ENCODE measurements at regions not wholly inside any gene's neighbourhood (a gene's known extent, or its start where the extent isn't known, plus 50 kb on each side); places are given as distances from the start of the nearest gene placed in this dataset.
A peak's percentile ranks its signal among the peaks of the same experiment; 100 is the strongest.
"Not testable (repeated sequence)": the region's sequence is repeated elsewhere in the genome, so short reads cannot be mapped to it uniquely, and the experiment has no call there.

- no peak for DNase-seq
Measured at GRCh38 chr5:99035942-99036341, 107.1 kb upstream of the CHD1 start.

GRCh38 chr5:99034336-99034735, 105.5 kb upstream of the CHD1 start:
- no peak for DNase-seq

DNA sequence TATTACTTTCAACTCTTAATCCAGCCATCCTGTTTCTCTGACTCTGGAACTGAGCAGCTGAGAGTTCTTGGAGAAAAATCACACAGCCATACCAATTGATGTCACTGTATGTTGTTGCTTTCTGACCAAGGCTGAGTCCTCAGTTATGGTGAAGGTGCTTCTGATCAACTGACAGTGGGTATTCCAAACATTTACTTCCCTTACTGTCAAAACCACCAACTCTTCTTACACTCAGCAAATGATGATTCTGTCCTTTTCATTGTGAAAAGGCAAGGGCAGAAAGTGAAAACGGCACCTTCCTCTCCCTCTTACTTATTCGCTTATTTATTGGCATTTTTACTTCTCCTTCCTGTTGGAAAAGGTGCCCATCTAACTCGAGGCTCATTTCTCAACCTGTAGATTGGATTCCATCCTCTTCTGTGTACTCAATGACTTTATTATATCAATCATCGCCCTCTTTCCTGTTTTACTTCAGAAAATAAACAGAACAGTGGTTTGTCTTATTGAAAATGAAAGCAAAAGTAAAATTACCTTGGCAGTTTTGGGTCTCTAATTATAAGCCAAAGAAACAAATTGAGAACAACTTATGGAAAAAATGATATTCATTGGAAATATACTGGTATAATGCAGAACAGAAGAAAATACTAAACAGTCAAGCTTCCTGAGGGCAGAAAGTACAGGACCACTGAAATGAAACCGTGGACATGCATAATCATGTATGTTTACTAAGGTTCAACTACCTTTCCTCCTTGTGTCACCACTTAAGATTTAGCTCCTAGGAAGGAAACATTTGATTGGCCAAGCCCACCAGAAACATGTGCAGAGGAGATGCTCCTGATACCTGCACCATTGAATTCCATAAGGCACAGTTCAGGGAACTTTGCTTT, 104.5 kb upstream of the CHD1 start:
- no peak for DNase-seq

- DNase-seq = peak; percentile 68
Measured at GRCh38 chr5:99032234-99033013, 103.6 kb upstream of the CHD1 start.

DNA sequence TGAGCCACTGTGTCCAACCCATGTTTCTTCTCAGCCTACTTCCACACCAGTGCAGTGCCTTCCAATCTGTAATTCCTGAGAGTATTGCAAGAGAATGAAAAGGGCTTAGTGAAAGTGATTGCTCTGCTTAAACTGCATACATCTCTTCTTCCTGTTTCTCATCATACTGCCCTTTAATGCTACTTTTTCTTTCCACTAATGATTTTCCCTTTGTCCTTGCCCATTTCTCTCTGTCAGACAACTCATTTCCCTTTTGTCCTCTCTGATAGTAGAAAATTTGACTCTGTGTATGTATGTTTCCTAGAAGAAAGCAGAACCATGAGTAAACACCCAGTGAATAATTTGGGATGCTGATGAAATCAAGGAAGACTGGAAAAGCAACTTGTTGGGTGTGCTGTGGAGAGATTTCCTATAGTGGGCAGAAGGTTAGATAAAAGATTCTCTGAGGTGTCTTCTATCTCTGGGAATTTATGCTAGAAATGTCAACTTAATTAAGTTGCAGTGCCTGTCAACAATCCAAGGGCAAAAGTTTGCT, 102.2 kb upstream of the CHD1 start:
- DNase-seq = no peak

DNA sequence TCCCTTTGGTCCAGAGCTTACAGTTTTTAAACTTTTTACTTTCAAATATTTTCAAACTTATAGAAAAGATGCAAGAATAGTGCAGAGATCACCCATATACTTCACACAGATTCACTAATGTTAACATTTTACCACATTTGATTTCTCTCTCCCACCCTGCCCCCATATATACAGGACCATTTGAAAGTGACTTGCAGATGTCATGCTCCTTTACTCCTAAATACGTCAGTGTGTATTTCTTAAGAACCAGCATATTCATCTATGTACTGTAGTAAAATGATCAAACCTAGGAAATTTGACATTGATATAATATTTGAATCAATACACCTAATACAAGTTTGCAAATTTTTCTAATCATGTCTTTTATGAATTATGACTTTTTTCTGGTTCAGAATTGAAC, 100.4 kb upstream of the CHD1 start:
- DNase-seq = no peak

- DNase-seq = not testable (repeated sequence)
Measured at GRCh38 chr5:99028170-99028569, 99.4 kb upstream of the CHD1 start.

DNA sequence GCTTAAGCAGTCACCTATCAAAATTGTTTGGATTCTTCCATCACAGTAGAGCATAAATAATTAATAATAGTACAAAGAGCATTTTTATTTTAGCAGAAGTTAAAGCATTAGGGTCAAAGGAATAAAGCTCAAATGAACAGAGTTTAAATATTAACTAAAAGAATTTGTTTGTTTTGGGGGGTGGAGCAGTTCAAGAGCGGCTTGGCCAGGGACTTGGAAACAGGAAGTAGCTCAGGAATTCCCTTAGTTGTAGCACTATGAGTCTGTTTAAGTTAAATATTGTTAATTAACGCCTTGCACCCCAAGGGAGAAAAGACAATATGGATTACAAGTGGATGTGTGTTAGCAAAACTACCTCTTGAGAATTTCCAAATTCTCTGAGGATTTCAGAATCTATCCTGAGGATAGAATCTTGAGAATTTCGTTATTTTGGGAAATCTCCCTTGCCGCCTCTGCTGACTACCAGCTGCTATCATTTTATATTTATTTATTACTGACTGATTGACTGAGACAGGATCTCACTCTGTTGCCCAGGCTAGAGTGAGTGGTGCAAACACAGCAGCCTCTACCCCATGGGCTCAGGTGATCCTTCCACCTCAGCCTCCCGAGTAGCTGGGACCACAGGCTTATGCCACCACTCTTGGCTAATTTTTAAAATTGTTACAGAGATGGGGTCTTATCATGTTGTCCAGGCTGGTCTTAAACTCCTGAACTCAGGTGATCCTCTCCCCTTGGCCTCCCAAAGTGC, 96.7 kb upstream of the CHD1 start:
- no peak for DNase-seq

- no peak for DNase-seq
Measured at GRCh38 chr5:99023330-99023729, 94.5 kb upstream of the CHD1 start.

DNA sequence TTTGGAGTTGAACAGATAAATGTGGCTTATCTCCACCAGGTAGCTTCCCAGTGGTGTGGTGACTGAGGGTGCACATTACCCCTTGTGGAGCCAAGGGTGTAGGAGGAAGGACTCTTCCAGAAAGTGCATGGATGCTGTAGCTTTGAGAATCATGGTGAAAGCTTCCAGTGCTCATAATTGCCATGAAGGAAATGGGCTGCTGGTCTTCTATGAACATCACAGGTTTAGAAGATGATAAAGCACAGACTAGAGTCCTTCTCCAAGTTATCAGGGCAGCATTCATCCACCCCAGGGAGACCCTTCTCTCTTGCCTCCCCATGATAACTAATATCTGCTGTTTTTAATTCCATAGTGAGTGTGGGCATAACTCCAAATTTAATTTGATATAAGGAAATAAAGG, 93.4 kb upstream of the CHD1 start:
- DNase-seq = no peak

DNA sequence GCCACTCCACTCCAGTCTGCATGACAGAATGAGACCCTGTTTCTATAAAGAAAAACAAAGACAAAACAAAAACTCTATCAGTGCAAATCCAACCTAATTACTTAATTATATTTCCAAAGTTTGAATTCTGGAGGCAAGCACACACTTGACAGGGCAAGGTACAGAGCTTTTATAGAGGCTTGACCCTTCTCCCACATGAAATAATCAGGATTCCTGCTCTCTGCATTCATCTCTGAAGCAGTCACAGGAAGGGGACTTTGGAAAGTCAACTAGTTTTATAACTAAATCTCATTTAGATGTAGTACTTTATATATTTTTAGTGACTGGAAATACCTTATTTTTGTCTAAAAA, 91.9 kb upstream of the CHD1 start:
- DNase-seq = no peak

DNA sequence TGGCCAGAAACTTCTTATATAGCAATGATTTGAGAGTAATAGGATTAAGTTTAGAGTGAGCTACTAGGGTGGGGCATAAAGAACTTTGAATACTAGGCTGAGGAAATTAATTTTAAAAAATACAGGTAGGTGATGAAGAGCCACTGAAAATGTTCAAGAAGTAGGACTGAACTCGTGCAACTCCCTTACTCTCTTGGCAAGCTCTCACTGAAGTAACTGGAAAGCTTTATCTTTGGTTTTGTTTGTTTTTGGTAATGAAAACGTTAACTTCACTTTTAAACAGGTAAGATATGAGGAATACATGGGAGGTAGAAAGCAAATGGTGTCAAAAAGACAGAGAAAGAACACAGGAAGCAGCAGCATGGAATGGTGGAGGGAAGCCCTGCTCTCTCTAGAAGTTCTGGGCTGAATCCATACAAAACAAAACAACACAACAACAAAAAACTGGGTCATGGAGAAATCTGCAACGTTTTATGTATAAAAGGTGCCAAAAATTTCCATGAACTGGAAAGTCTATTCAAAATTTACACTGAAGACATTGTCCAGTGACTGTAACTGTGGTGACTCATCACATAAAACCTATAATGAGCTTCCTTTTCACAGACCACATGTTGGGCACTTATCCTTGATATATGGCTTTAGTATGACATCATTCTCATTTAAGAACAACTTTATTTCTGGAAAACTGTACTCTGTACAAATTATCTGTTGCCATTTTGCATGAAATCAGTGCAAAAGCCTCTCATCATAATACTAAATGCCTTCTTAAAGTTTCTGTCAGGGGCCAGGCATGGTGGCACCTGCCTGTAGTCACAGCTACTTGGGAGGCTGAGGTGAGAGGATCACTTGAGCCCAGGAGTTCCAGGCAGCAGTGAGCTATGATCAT, 91.2 kb upstream of the CHD1 start:
- no peak for DNase-seq

DNA sequence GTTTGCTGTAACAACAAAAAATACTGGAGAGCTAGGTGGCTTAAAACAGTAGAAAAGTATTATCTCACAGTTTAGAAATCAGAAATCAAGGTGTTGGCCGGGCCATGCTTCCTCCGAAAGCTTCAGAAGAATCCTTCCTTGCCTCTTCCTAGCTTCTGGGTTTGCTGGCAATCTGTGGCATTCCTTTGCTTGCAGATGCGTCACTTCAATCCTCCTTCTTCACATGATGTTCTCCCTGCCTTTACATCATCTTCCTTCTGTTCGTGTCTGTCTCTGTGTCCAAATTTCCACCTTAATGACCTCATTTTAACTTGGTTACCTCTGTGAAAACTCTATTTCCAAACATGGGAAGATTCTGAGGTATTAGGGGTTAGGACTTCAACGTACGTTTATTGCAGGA, 90.4 kb upstream of the CHD1 start:
- DNase-seq = no peak

- DNase-seq = no peak
Measured at GRCh38 chr5:99010294-99010693, 81.5 kb upstream of the CHD1 start.

- DNase-seq = not testable (repeated sequence)
Measured at GRCh38 chr5:99008009-99008408, 79.2 kb upstream of the CHD1 start.

DNA sequence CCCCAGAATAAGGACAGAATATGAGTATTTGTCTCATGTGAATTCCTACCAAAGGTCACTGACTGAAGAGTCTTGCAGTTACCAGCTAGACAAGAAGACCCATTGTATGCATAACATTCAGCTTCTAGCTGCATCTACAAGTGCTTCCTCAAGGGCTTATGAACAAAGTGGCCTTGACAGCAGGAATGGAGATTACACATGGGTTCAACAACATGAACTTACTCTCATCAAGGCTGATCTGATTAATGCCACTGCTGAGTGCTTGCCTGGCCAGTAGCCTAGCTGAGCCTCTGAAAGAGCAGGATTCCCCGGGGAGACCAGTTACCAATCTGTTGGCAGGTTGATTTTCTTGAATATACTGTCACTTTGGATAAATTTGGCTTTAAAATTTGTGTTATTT, 76.7 kb upstream of the CHD1 start:
- no peak for DNase-seq

DNA sequence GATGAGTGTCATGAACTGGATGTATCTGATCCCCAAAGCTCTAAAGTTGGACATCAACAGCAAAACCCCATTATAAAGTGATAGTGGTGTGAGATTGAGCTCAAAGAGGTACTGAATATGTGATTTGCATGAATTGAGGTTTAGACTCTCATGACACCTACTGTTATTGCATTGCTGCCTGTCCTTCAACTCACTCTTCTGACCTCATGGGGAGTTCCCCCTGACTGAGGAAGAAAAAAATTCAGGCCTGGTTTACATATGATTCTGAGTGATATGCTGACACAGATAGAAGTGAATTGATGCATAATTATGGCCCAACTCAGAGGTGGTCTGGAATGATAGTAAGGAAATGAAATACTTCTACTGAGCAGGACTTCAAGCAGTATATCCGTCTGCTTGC, 76.2 kb upstream of the CHD1 start:
- DNase-seq = no peak

DNA sequence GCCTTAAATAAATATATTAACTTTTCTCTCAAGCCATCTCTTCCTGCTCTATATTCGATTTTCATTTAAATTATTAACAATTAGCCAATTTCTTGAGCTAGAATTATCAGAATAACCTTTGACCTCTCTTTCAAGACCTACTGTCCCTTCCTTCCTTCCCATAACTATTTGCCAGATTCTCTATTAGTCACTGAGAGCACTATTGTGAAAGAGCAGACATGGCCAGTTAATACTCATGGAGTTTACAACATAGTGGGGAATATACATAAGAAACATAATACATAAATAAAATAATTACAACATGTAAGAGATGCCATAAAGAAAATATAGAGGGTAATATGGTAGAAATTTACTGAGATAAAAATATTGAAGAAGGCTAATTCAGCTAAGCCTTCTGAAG, 72.1 kb upstream of the CHD1 start:
- no peak for DNase-seq

GRCh38 chr5:99000221-99000620, 71.4 kb upstream of the CHD1 start:
- no peak for DNase-seq

- DNase-seq = no peak
Measured at GRCh38 chr5:98999631-99000030, 70.8 kb upstream of the CHD1 start.

GRCh38 chr5:98997000-98997399, 68.2 kb upstream of the CHD1 start:
- DNase-seq = no peak

DNA sequence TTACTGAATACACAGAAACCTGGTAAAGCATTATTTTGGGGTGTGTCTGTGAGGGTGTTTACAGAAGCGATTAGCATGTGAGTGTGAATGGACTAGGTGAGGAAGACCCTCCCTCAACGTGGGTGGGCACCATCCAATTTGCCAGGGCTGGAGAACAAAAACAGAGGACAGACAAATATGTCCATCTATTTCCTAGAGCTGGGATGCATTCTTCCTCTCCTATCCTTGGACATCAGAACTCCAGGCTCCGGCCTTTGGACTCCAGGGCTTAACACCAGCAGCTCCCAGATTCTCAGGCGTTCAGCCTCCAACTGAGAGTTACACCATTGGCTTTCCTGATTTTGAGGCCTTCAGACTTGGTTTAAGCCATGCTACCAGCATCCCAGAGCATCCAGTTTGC, 65.8 kb upstream of the CHD1 start:
- no peak for DNase-seq
